ENCODE measurements at regions not wholly inside any gene's neighbourhood (a gene's known extent, or its start where the extent isn't known, plus 50 kb on each side); places are given as distances from the start of the nearest gene placed in this dataset.
"Not testable (repeated sequence)": the region's sequence is repeated elsewhere in the genome, so short reads cannot be mapped to it uniquely, and the experiment has no call there.

DNA sequence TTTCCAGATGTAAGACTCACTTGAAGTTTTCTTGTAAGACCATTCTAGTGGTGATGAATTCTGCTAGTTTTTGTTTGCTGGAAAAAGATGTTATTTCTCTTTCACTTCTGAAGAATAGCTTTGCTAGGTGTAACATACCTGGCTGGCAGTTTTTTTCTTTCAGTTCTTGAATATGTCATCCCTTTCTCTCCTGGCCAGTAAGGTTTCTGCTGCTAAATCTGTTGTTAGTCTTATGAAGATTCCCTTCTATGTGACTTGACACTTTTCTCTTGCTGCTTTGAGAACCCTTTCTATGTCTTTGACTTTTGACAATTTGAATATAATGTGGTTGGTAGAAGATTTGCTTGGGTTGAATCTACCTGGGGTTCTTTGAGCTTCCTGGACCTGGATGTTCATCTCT, 314.7 kb upstream of the NOX3 start:
- DNase-seq (ENCODE audit: low read depth) = no peak

DNA sequence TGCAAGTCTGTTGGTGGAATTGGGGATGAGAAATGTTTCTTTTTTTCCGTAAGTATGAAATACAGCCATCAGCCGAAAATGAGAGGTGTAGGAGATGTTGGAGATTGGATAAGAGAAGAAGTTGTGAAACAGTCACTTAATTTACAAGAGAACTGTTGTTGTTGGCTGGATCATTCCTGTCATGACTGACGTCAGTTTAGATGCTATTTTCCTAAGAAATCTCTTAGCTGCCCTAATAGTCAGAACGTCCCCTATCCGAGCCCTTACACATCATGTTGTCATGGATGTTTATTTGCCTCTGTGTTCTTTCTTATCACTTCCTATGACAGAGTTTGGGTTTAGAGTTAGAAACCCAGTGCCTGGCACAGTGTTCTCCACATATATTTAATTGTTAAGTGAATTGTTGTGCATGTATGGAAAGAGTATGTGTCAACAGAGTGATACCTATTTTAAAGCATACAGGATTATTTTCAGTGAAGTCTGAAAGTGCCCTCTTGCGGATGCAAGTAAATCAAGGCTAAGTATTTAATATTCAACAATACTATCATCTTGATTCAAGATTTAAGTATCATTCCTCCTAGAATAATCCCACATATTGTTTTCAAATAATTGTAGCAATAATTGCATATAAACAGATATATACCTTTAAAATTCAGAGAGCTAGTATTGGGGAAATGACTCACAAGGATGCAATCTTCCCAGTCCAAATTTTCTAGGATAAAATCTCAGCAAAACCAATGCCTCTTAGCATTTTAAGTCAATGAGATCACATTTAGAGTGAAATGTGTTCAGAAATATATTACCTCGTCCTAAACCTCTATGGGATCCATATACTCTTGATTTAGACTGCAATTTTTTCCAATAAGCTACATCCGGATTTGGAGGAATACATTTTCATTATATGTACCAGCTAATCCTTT, 309.9 kb upstream of the NOX3 start:
- DNase-seq (ENCODE audit: low read depth) = no peak

DNA sequence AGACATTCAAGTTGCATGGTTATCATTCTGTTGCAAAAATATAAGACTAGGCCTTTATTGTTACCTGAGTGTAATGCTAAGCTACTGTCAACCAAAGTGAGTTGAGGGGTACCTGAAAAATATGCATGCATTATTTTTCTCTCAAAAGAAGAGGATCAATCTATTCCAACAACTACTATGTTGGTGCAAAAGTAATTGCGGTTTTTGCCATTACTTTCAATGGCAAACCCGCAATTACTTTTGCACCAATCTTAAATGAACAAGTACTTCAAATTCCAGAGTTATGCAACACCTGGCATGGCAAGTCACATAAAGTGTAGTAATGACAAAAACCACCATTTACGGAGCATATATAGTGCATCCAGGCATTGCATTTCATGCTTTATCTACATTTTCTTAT, 307.0 kb upstream of the NOX3 start:
- no peak for DNase-seq (ENCODE audit: low read depth)

DNA sequence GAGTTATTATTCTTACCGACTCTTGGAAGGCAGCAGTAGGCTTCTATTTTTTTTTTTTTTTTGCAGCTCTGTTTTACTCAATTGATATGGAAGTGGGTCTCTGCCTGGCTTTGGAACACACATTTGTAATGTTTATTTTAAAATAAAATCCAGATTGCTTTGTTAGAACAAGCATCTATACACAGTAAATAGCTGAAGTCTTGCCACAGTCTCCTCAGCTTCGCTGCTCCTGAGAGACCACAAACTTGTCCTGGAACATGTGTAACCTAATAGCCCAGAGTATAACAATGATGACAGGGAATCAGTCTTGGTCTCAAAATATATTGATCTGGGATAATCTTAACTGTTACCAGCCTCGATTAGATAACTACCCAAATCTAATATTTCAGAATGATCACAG, 299.8 kb upstream of the NOX3 start:
- no peak for DNase-seq (ENCODE audit: low read depth)

DNA sequence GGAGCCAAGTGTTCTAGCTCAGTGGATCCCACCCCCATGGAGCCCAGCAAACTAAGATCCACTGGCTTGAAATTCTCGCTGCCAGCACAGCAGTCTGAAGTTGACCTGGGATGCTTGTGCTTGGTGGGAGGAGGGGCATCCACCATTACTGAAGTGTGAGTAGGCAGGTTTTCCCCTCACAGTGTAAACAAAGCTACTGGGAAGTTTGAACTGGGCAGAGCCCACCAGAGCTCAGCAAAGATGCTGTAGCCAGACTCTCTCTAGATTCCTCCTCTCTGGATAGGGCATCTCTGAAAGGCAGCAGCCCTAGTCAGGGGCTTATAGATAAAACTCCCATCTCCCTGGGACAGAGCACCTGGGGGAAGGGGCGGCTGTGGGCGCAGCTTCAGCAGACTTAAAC, 293.1 kb upstream of the NOX3 start:
- not testable (repeated sequence) for DNase-seq (ENCODE audit: low read depth)

DNA sequence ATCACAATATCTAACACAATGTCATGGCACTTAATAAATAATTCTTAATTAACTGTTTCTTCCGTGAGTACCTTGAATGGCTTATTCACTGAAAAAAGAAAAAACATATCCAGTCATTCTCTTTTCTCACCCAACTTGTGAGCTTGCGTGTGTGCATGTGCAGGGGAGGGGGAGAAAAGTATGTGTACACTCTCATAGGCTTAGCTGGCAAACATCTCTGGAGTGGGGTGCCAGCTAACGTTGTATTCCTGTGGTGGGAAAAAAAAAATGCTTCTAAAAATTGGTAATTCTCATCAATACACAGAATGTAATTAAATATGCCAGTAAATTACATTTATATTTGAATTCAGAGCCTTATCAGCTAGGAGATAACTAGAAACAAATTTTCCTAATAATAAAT, 291.9 kb upstream of the NOX3 start:
- no peak for DNase-seq (ENCODE audit: low read depth)

DNA sequence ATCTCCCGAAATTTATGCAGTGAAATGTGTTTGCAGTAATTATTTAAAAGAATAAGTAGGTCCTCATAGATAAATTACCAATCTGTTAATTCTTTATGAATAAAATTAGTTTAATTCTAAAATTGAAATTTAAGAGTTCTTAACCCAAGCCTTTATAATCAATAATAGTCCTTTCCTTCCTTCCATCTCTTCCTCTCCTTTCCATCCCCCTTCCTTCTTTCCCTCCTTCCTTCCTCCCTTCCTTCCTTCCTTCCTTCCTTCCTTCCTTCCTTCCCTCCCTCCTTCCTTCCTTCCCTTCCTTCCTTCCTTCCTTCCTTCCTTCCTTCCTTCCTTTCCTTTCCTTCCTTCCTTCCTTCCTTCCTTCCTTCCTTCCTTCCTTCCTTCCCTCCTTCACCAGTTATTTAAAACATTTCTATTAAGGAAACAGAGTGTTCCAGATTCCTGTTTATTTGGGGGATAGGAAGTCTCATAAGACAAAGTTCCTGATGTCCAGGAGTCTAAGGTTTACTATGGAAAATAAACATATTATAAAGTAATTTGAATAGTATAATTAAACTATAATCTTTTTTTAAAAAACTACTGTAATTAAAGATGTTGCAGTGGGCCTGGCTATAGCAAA, 285.3 kb upstream of the NOX3 start:
- no peak for DNase-seq (ENCODE audit: low read depth)

DNA sequence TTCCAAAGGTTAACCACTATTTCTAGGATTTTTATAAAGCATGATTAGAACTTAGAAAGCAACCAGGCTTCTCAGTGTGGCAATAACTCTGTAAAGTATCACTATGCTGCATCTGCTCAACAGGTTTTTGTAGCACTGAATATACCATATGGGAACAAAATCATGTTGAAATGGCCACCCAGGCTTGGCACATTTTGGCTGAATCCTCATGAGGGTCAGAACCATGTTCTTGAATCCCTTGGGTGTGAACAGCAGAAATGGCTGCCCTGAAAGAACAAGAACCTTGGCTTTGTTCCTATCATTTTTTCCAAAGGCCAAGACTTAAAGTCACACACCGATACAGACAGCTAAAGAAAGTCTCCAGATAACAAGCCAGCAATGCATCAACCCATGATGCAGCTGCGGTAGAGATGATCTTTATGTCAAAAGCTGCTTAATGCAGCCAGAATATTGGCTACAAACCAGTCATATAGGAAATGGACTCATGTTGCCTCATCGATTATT, 283.0 kb upstream of the NOX3 start:
- no peak for DNase-seq (ENCODE audit: low read depth)

DNA sequence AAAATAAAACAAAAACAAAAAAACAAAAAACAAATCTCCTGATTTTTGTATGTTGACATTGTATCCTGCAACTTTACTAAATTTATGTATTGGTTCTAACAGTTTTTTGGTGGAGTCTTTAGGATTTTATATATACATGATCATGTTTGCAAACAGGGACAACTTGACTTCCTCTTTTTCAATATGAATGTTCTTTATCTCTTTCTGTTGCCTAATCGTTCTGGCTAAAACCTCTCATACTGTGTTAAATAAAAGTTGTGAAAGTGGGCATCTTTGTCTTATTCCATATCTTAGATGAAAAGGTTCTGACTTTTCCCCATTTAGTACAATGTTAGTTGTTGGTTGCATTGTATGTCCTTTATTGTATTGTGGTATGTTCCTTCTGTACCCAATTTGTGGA, 261.7 kb upstream of the NOX3 start:
- no peak for DNase-seq (ENCODE audit: low read depth)

DNA sequence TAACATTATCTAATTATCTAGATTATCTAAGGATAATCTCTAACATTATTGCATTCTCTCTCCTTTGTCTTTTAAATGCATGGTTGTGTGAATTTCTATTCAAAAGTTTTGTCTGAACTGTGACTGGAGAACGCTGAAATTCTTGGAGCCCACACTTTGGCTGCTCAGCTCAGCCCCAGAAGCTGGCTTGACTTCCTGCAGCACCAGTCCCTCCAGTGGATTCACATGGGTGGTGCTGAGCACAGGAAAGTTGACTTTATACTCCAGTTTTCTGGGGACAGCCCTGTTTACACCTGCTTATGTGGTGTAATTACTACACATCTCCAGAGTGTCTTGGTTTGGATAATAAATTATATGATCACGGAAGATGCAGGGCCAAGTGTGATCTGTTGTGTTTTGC, 255.1 kb upstream of the NOX3 start:
- DNase-seq (ENCODE audit: low read depth) = no peak

DNA sequence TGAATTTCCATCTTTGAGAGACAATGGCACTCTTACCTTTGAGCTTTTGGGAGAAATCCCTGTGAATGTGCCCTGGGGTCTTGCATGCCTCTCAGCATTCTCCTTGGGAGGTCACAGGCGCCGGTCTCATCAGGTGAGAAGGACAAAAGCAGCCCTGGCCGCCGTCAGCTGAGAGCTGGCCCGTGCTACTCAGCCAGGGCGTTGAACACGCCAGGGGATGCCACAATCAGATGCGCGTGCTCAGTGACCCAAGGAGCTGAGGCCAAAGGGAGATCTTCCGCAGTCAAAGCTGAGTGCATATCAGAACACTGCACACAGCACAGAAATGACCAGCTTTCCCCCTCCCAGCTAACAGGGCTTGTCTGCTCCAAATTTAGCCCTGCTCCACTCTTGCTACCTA, 253.6 kb upstream of the NOX3 start:
- DNase-seq (ENCODE audit: low read depth) = no peak

DNA sequence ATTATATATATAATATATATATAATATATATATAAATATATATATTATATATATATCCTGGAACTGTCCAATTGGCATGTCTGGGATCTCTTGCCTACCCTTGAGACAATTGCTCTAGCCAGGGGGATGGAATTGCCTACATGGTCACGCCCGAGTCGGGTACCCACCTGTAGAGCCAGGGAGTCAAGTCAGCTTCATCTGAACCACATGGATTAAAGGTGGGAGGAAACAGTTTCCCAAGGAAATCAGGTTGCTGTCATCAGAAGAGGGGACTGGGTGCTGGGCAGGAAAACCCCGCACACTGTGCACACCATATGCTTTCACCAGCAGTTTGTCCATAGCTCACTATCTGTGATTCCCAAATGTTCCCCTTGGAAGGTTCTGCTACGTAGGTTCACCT, 252.5 kb upstream of the NOX3 start:
- DNase-seq (ENCODE audit: low read depth) = no peak

DNA sequence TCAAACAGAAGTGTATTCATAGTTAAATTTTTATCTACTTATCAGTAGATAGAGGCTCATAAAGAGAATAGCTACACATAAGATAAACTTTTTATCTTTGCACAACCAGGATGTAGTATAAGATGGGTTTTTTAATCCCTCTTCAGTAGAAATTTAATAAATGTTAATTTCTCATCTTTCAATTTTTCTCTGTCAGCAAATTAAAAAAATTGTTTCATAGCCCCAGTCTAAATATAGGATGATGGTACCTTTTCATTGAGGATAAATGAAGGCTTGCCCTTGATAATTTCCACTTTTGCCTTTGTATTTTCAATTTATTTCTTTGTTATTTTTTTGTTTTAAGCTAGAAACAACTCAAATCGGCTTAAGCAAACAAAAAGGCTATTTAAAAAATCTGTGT, 251.2 kb upstream of the NOX3 start:
- DNase-seq (ENCODE audit: low read depth) = no peak

DNA sequence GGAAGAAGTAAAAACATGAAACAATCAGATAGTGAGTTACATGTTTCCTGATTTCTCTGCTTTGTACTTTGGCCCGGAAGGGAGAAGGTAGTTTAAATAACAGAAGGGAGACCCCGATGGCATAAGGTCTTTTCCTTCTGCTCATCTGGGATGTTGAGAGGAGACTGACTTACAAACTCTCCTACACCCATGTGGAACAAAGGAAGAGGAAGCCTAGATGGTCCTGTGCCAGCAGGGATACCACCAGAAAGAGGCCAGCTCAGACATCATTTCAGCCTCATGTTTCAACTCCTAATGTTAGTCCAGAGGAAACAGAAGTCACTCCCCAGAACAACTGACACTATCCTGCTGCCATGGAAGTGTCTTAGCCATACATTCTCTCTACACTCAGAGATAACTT, 250.7 kb upstream of the NOX3 start:
- DNase-seq (ENCODE audit: low read depth) = no peak

DNA sequence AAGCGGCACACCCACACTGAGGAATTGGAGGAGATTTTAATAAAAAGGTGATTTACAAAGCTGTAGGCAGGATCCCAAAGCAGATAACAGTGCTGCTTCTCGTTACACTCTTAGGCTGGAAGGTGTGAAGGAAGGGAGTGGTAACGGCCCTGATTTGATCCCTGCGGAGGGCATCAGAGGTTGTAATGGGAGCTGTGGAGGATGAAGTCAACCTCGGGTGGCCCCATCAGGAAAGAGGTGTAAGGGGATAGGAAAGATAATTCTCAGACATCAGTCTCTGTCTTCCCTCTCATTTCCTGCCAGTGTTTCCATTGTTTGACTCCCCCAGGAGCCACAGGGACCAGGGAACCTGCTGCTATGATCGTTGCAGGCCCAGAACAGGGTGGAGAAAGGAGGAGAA, 245.7 kb upstream of the NOX3 start:
- no peak for DNase-seq (ENCODE audit: low read depth)

DNA sequence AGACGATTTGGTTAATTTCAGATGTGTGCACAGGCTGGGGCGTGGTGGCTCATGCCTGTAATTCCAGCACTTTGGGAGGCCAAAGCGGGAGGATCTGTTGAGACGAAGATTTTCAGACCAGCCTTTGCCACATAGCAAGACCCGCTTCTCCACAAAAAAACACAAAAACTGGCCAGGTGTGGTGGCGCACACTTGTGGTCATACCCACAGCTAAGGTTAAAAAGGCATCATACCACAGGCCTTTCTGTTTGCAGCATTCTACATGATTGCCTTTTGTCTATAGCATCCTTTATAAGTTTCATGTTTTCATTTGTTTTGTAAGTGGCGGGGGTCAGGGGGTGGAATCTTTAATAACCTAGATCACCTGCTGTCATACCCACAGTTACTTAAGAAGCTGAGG, 239.9 kb upstream of the NOX3 start:
- DNase-seq (ENCODE audit: low read depth) = no peak

DNA sequence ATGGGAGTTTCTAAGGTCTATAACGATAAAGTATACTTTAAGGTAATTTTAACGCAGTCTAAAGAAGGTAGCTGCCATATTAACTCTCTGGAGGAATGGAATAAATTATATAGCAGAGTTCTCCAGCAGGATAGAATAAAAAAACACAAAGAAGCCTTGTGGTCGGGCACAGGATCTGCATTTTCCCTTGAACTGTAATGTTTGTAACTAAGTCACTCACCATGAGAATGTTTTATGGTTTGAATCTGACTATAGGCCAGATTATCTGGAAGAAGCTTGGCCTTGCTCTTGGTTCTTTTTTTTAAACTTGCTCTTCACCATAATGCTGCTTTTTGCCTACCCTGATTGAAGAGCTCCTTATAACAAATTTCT, 238.8 kb upstream of the NOX3 start:
- no peak for DNase-seq (ENCODE audit: low read depth)

DNA sequence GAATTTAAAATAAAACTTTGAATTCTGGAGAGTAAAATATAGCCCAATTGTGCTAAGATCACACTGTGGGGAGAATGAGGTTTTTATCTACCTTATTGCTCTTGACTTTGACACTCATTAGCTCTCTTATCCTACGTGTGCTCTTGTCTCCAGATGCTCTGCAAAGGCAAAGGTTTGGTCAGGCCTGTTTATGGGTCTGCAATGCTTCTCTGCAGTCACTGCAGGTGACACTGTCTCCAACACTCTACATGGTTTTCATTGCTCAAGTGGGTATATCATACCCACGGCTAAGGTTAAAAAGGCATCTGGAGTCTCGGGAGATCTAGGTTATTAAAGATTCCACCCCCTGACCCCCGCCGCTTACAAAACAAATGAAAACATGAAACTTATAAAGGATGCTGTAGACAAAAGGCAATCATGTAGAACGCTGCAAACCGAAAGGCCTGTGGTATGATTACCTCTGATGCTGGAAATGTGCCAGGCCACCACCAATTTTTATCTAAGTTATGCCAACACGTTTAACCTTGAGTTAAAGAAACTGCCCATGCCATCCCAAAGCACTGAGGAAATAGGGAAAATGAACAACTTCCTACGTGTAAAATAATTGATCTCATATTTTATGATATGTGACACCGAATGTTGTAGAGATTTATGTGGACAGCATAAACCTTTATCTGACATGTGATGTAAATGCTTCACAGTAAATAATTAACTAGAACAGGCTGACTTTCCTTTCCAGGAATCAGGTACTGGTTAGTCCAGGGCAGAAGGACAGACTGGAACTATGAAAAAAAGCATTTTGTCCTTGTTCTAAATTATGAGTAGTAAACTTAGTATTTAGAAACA, 238.2 kb upstream of the NOX3 start:
- DNase-seq (ENCODE audit: low read depth) = no peak

DNA sequence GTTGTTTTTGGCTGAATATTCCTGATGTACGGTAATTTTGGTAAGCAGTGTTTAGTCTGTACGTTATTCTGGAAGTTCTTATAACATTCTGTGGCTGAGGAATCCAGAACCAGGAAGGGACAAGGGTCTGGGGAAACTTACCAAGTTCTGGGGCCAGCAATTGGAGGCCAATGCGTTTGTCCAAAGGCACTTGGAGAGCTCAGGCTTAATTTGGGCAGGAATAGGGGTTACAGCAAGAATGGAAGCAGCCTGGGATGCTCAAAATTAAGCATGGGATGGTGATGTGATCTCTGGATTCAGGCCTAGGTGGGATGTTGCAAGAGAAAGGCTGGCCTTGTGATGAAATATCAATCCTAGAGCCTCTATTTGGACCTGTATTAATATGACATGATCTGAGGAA, 235.2 kb upstream of the NOX3 start:
- no peak for DNase-seq (ENCODE audit: low read depth)

DNA sequence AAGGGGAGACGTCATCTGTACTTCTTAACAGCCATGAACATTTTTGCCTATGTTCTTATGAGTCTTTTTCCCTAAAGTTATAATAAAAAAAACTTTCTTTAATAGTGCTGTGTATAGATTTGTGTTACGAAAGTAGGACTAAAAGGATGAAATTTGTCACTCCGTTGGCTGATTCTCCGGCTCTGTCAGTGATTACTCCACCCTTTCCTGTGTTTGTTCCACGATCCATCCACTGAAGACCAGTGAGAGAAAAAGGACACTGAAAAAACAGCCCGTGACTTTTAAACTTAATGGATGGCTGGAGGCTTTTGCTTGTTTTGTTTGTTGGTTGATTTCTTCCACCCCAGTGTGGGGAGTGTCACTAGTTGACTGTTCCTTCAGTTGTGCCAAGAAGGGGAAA, 232.0 kb upstream of the NOX3 start:
- no peak for DNase-seq (ENCODE audit: low read depth)

DNA sequence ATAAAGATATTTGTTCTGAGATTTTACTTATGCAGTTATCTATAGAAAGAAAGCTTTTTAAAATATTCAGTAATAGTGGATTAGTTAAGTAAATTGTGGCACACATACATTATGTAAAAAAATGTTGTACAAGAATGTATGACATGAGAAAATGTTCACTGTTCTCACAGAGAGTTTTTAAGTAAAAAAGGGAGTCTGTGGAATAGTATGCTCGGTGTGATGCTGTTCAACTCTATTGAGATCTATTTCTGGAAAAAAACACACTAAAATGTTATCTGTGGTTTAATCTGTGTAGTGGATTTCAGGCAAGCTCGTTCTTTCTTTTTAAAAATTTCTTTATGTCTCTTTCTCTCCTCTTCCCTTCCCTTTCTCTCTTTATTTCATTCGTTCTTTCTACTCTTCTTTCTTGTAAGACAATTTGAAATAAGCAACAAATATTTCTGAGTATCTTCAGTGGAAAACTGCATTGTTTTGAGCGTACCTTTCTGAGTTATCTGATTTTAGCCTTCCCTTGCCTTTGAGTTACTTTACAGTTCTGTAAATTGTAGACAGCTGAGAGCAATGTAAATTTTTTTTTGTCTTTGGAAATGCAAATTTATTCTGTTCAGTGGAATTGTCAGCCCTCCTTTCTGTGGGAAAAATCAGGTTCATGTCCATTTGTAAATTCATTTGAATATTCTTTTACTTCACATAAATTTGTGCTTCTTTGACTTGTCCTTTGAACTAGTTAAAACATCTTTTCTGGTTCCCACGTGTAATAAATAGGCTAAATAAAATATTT, 229.0 kb upstream of the NOX3 start:
- no peak for DNase-seq (ENCODE audit: low read depth)

DNA sequence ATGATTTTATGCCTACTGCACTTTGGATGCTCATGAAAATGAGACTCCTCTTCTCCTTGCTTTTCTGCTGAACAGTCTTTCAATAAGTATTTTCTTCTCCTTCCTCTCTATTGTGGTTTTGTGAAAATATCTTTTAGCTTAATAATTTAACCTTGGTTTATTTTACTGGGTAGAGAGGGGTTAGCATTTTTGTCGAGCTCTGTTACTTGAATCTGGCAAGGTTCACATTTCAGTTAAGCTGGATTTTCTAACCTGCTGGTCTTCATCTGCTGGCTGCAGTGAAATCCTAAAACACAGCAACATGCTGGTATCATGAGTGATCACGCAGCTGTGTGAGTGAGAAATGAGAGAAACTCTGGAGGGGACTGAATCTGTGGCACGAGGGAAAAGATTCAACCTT, 222.7 kb upstream of the NOX3 start:
- DNase-seq (ENCODE audit: low read depth) = no peak
